Large intestine (tissue), 3 donors: ENCODE measurements at regions not wholly inside any gene's neighbourhood (a gene's known extent, or its start where the extent isn't known, plus 50 kb on each side); places are given as distances from the start of the nearest gene placed in this dataset.

Experiments
- DNase-seq, 2 donors: peaks; one replicate each; pipeline versions ENCODE4 v3.0.0 to v3.0.0-alpha.2; 2013
- H3K27ac ChIP-seq: one replicate; pipeline ENCODE4 v1.5.1; 2013; ENCODE audit warnings: low read length
- H3K27me3 ChIP-seq: 2 replicates; pipeline ENCODE4 v1.6.1; 2013; ENCODE audit warnings: low read length; ENCODE audit not compliant: control insufficient read depth, insufficient read depth
- H3K36me3 ChIP-seq: 2 replicates; pipeline ENCODE4 v1.6.1; 2013; ENCODE audit warnings: low read length; ENCODE audit not compliant: control insufficient read depth, insufficient read depth
- H3K4me1 ChIP-seq: one replicate; pipeline ENCODE4 v1.6.1; 2013; ENCODE audit warnings: low read length; ENCODE audit not compliant: control insufficient read depth, insufficient read depth
- H3K4me3 ChIP-seq: one replicate; pipeline ENCODE4 v1.5.1; 2013; ENCODE audit warnings: low read length
- H3K9me3 ChIP-seq: one replicate; pipeline ENCODE4 v1.6.1; 2013; ENCODE audit warnings: mild to moderate bottlenecking, low read depth, low read length, moderate library complexity; ENCODE audit not compliant: control insufficient read depth
- WGBS: methylation state at CpG from one replicate; pipeline ENCODE4 v1.1.5; 2013; ENCODE audit warnings: low lambda C conversion rate; ENCODE audit not compliant: insufficient coverage; 5-methylcytosine and 5-hydroxymethylcytosine counted together

GRCh38 chr1:239478069-239478468 is 91.7 kb downstream of the CHRM3 start:
- no peak overlapping the region for H3K27ac ChIP-seq
- peaks cover 21% of the 10 kb centered on the region for H3K9me3 ChIP-seq
- no peak overlapping the region for H3K4me3 ChIP-seq
- no peak for DNase-seq
- H3K4me1 ChIP-seq: no peaks in the 10 kb centered on the region
- H3K36me3 ChIP-seq: no peaks in the 10 kb centered on the region
- H3K27me3 ChIP-seq: no peaks in the 10 kb centered on the region

- H3K27ac ChIP-seq: no peak overlapping the region
Measured at GRCh38 chr1:239483391-239483790, 97.0 kb downstream of the CHRM3 start.

GRCh38 chr1:239493811-239494414 is 107.5 kb downstream of the CHRM3 start:
- Histone ChIP-seq H3K27ac (no peak overlapping the region), H3K27me3 (no peaks in the 10 kb centered on the region), H3K36me3 (no peaks in the 10 kb centered on the region), H3K4me1 (no peaks in the 10 kb centered on the region), H3K9me3 (no peaks in the 10 kb centered on the region), H3K4me3 (no peak overlapping the region)
- no peak for DNase-seq
- WGBS: no CpG with 5 or more reads among the region's 2 CpGs

More at GRCh38 chr1:239483391-239483790, 97.0 kb downstream of the CHRM3 start:
- Histone ChIP-seq H3K27me3 (no peaks in the 10 kb centered on the region), H3K36me3 (no peaks in the 10 kb centered on the region), H3K4me3 (no peak overlapping the region), H3K4me1 (no peaks in the 10 kb centered on the region), H3K9me3 (peaks cover 20% of the 10 kb centered on the region)
- WGBS: 60% methylated on average over 1 of the region's 2 CpGs
- no peak for DNase-seq

DNA sequence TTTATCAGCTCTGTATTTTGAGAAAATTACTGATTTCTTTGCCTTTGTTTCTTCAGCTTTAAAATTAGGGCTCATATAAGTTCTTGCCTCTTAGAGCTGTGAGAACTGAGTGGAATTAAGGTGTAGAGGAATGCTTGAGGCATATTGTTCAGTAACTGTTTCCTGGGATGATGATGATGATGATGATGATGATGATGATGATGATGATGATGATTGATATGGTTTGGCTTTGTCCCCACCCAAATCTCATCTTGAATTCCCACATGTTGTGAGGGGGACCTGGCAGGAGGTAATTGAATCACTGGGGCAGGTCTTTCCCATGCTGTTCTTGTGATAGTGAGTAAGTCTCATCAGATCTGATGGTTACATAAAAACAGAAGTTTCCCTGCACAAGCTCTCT is 118.7 kb downstream of the CHRM3 start:
- peaks cover 6% of the 10 kb centered on the region for H3K9me3 ChIP-seq
- no peak overlapping the region for H3K4me3 ChIP-seq
- H3K36me3 ChIP-seq: no peaks in the 10 kb centered on the region
- no peaks in the 10 kb centered on the region for H3K4me1 ChIP-seq
- H3K27ac ChIP-seq: no peak overlapping the region
- DNase-seq: no peak
- H3K27me3 ChIP-seq: no peaks in the 10 kb centered on the region

DNA sequence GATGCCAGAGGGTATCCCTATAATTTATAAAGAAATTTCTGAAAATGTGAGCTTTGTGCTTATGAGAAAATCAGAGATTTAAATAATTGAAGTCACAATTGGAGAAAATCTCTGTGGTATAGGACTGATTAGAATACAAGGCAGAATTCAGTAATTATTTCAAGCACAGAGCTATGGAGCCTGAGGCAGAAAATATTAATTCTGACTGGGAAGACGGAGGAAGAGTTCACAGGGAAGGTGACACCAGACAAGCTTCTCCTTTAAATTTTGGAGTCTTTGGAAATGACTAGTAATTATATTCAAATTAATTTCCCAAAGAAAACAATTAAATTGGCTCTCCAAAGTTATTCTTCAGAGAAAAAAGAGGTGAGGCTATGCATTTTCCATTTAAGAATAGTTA is 121.5 kb downstream of the CHRM3 start:
- peaks cover 6% of the 10 kb centered on the region for H3K9me3 ChIP-seq
- DNase-seq: no peak
- H3K36me3 ChIP-seq: no peaks in the 10 kb centered on the region
- H3K27me3 ChIP-seq: no peaks in the 10 kb centered on the region
- H3K4me1 ChIP-seq: no peaks in the 10 kb centered on the region
- H3K4me3 ChIP-seq: no peak overlapping the region
- H3K27ac ChIP-seq: no peak overlapping the region
- WGBS: 100% methylated on average over 1 of the region's 1 CpG

GRCh38 chr1:239511875-239512274 is 125.5 kb downstream of the CHRM3 start:
- 100% methylated on average over 1 of the region's 2 CpGs for WGBS
- peaks cover 4% of the 10 kb centered on the region for H3K9me3 ChIP-seq

GRCh38 chr1:239516579-239516978 is 130.2 kb downstream of the CHRM3 start:
- no peak for DNase-seq
- Histone ChIP-seq H3K36me3 (no peaks in the 10 kb centered on the region), H3K4me3 (no peak overlapping the region), H3K4me1 (no peaks in the 10 kb centered on the region), H3K27ac (no peak overlapping the region), H3K27me3 (no peaks in the 10 kb centered on the region), H3K9me3 (no peaks in the 10 kb centered on the region)
- no CpG with 5 or more reads among the region's 9 CpGs for WGBS

More at GRCh38 chr1:239511875-239512274, 125.5 kb downstream of the CHRM3 start:
- Histone ChIP-seq H3K27me3 (no peaks in the 10 kb centered on the region), H3K36me3 (no peaks in the 10 kb centered on the region), H3K4me1 (no peaks in the 10 kb centered on the region), H3K27ac (no peak overlapping the region), H3K4me3 (no peak overlapping the region)
- DNase-seq: no peak

- H3K9me3 ChIP-seq: no peaks in the 10 kb centered on the region
- 100% methylated on average over 1 of the region's 4 CpGs for WGBS
- no peak overlapping the region for H3K4me3 ChIP-seq
- no peak for DNase-seq
- H3K4me1 ChIP-seq: no peaks in the 10 kb centered on the region
- no peaks in the 10 kb centered on the region for H3K36me3 ChIP-seq
- H3K27me3 ChIP-seq: no peaks in the 10 kb centered on the region
- no peak overlapping the region for H3K27ac ChIP-seq
Measured at GRCh38 chr1:239526391-239526790, 140.0 kb downstream of the CHRM3 start.

GRCh38 chr1:239527051-239527693 is 140.8 kb downstream of the CHRM3 start:
- Histone ChIP-seq H3K9me3 (no peaks in the 10 kb centered on the region), H3K4me1 (no peaks in the 10 kb centered on the region), H3K27me3 (no peaks in the 10 kb centered on the region), H3K27ac (no peak overlapping the region), H3K4me3 (no peak overlapping the region), H3K36me3 (no peaks in the 10 kb centered on the region)
- no peak for DNase-seq
- WGBS: 100% methylated on average over 1 of the region's 3 CpGs

- Histone ChIP-seq H3K36me3 (no peaks in the 10 kb centered on the region), H3K27ac (no peak overlapping the region), H3K4me1 (no peaks in the 10 kb centered on the region), H3K27me3 (no peaks in the 10 kb centered on the region), H3K9me3 (no peaks in the 10 kb centered on the region), H3K4me3 (no peak overlapping the region)
- no peak for DNase-seq
- 100% methylated on average over 1 of the region's 5 CpGs for WGBS
Measured at GRCh38 chr1:239536165-239536849, 149.9 kb downstream of the CHRM3 start.

DNA sequence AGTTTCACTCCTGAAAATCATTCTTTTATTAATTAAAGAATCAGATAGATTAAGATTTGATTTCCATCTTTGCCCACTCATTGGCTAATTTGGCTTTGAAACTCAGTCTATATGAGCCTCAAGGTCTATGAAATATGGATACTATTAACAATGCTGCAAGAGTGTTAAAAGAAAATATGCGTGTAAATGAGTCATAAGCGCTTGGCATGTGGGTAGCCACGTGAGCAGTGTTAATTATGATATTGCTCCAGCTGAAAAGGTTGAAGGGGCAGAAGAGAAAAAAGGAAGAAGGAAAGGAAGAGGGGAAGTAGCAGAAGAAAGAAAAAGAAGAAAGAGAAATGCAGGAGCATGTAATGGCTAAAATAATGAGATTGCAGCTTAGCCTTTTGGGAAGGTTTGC is 151.4 kb downstream of the CHRM3 start:
- WGBS: 74% methylated on average over 3 of the region's 3 CpGs
- Histone ChIP-seq H3K9me3 (no peaks in the 10 kb centered on the region), H3K27me3 (no peaks in the 10 kb centered on the region), H3K4me1 (no peaks in the 10 kb centered on the region), H3K36me3 (no peaks in the 10 kb centered on the region), H3K4me3 (no peak overlapping the region), H3K27ac (no peak overlapping the region)
- no peak for DNase-seq
